ENCODE measurements at regions not wholly inside any gene's neighbourhood (a gene's known extent, or its start where the extent isn't known, plus 50 kb on each side); places are given as distances from the start of the nearest gene placed in this dataset.
"Not testable (repeated sequence)": the region's sequence is repeated elsewhere in the genome, so short reads cannot be mapped to it uniquely, and the experiment has no call there.

DNA sequence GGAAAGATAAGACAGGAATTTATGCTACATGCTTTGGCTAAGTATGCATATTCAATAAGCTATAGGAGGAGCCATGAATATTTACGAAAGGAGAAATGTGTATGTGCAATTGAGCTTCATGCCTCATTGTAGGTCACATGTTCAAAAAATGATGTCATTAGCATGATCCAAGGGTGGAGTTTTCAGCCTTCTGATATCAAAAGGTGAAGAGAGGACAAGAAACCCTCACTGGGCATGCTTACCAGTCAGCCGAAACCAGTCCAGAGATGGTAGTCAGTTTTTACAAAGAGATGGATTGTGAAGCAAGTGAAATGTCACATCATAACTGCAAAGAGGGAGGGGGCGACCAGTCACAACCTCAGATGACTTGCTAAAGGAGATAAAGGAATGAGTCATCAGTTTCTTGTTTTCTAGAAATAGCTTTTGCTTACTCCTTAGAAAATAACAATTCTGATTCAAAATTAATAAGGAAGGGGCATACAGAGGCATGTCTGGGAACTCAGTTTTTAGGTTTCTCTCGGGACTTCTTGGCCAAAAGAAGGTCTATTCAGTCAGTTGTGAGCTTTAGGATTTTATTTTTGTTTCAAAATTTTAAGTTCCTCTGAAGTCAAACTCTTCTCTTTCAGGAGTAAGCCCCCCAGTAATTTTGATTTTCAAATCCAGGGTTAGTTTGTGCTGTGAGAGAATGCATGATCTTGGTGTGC, 1067.8 kb upstream of the EDIL3 start:
- Histone ChIP-seq H3K4me3 (no peak overlapping the region), H3K4me1 (no peaks in the 10 kb centered on the region), H3K36me3 (no peaks in the 10 kb centered on the region), H3K9me3 (no peaks in the 10 kb centered on the region), H3K27me3 (no peaks in the 10 kb centered on the region), H3K27ac (no peak overlapping the region)
- no peak for TF ChIP-seq CTCF (IDR thresholded peaks at IDR 0.05)
- DNase-seq (ENCODE audit: low spot score), result no peak

DNA sequence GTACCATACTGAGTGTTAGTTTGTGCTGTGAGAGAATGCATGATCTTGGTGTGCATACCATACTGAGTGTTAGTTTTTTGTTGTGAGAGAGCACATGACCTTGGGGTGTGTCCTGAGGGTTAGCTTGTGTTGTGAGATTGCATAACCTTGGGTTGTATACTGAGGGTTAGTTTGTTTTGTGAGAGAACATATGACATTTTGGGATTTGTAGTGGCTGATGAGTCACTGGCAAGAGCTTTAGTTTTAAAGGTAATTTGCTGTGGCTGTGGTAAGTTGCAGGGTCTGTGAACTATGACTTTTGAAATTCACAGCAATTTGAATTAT, 1068.3 kb upstream of the EDIL3 start:
- Histone ChIP-seq H3K27ac (no peak overlapping the region), H3K9me3 (no peaks in the 10 kb centered on the region), H3K4me3 (no peak overlapping the region), H3K36me3 (no peaks in the 10 kb centered on the region), H3K4me1 (no peaks in the 10 kb centered on the region), H3K27me3 (no peaks in the 10 kb centered on the region)
- DNase-seq (ENCODE audit: low spot score), result no peak
- TF ChIP-seq CTCF (IDR thresholded peaks at IDR 0.05), result no peak

DNA sequence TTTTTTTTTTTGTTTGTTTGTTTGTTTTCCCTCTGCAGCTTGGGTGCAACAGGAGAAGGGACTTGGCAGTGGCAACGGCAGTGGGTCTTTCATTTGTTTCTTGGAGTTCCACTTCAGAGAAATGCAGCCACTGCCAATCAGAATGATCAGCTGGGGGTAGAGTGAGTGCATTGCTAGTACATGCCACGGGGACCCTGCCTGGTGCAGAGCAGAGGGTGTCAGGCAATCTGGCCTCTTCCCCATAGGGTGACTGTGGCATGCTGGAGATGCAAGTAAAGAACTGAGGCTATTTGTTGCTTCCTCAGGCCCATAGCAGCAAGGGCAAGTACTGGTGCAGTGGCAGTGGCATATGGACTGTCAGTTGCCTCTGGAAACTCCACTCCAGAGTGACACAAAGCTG, 1073.6 kb upstream of the EDIL3 start:
- Histone ChIP-seq H3K9me3 (no peaks in the 10 kb centered on the region), H3K27me3 (no peaks in the 10 kb centered on the region), H3K36me3 (no peaks in the 10 kb centered on the region), H3K4me3 (no peak overlapping the region), H3K4me1 (no peaks in the 10 kb centered on the region), H3K27ac (no peak overlapping the region)
- DNase-seq (ENCODE audit: low spot score), result no peak
- no peak for TF ChIP-seq CTCF (IDR thresholded peaks at IDR 0.05)

DNA sequence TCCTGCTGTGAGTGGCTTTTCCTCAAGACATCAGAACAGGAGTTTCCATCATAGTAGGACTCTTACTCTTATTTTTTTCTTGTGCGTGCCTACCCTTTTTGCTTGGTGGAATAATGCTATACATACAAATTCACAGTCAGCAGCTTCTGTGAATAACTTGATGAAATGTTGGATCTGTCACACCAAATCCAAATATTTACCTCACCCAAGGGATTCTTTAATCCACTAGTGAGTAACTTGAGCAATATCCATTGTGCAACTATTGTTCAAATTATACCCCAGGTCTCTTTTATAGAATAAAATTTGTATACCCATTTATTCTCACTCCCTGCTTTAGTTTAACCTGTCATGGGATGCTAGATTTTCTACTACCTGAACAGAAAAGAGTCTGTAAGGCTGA, 1078.3 kb upstream of the EDIL3 start:
- H3K27me3 ChIP-seq, result no peaks in the 10 kb centered on the region
- H3K4me3 ChIP-seq, result no peak overlapping the region
- no peak for TF ChIP-seq CTCF (IDR thresholded peaks at IDR 0.05)
- no peaks in the 10 kb centered on the region for H3K4me1 ChIP-seq
- no peak for DNase-seq (ENCODE audit: low spot score)
- H3K36me3 ChIP-seq, result no peaks in the 10 kb centered on the region
- no peaks in the 10 kb centered on the region for H3K9me3 ChIP-seq
- H3K27ac ChIP-seq, result no peak overlapping the region

DNA sequence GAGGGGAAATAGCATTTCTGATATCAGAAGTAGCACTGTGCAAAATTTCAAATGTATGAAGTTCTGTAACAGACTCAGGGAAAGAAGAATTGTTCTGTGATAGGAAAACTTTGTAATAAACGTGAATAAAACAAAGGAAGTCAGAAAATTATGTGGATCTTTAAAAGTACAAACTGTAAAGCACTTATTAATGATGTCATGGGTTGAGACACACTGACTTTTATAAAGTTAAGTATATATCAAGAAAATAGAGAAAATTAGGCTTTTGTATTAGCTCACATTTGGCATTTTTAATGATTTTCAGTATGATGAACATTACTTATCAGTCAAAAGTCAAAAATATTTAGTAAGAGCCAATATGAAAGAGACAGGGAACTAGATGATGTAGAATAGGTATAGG, 1081.7 kb upstream of the EDIL3 start:
- no peaks in the 10 kb centered on the region for H3K9me3 ChIP-seq
- TF ChIP-seq CTCF (IDR thresholded peaks at IDR 0.05), result no peak
- no peak for DNase-seq (ENCODE audit: low spot score)
- H3K4me3 ChIP-seq, result no peak overlapping the region
- no peaks in the 10 kb centered on the region for H3K27me3 ChIP-seq
- H3K36me3 ChIP-seq, result no peaks in the 10 kb centered on the region
- H3K4me1 ChIP-seq, result no peaks in the 10 kb centered on the region
- no peak overlapping the region for H3K27ac ChIP-seq

DNA sequence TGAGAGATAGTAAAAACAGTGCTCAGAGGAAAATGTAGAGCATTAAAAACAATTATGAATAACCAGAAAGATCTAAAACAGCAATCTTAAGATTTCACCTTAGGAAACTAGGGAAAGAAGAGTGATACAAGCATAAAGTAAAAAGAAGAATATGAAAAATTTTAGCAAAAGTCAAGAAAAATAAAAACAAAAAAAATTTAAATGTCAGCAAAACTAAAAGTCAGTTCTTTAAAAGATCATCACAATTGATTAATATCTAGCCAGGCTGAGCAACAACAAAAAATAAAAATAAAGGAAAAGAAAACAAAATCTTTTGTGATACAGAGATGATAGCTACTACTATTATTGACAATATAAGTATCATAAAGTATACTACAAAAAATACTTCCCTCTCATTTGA, 1088.1 kb upstream of the EDIL3 start:
- H3K27me3 ChIP-seq, result no peaks in the 10 kb centered on the region
- no peaks in the 10 kb centered on the region for H3K4me1 ChIP-seq
- no peak for DNase-seq (ENCODE audit: low spot score)
- peaks cover 0 to 5% of the 10 kb centered on the region in 2 donors for H3K9me3 ChIP-seq
- H3K4me3 ChIP-seq, result no peak overlapping the region
- no peak for TF ChIP-seq CTCF (IDR thresholded peaks at IDR 0.05)
- H3K36me3 ChIP-seq, result no peaks in the 10 kb centered on the region
- H3K27ac ChIP-seq, result no peak overlapping the region

DNA sequence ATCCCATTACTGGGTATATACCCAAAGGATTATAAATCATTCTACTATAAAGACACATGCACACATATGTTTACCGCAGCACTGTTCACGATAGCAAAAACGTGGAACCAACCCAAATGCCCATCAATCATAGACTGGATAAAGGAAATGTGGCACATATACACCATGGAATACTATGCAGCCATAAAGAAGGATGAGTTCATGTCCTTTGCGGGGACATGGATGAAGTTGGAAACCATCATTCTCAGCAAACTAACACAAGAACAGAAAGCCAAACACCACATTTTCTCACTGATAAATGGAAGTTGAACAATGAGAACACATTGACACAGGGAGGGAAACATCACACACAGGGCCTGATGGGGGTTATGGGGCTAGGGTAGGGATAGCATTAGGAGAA, 1090.5 kb upstream of the EDIL3 start:
- not testable (repeated sequence) for H3K27me3 ChIP-seq, H3K9me3 ChIP-seq

More for the DNA sequence above, 1090.5 kb upstream of the EDIL3 start:
- not testable (repeated sequence) for H3K4me3 ChIP-seq; H3K27ac ChIP-seq; H3K36me3 ChIP-seq; DNase-seq (ENCODE audit: low spot score); H3K4me1 ChIP-seq

Data from right atrium auricular region (tissue), 2 donors.